Esophagus muscularis mucosa (tissue), 4 donors: ENCODE measurements at regions not wholly inside any gene's neighbourhood (a gene's known extent, or its start where the extent isn't known, plus 50 kb on each side); places are given as distances from the start of the nearest gene placed in this dataset.

Experiments
- DNase-seq: peaks from one replicate; pipeline ENCODE4 v3.0.0-alpha.2; 2017; ENCODE audit errors: extremely low spot score
- H3K27ac ChIP-seq, 4 donors: fragments of 200-600 bp; sonication (generic); replicated peaks in 1 of 4; 1 replicate in 3 of 4; 2 replicates in 1 of 4; pipeline ENCODE4 v1.5.1; 2016 to 2019; ENCODE audit warnings: mild to moderate bottlenecking in 1 of 4
- H3K27me3 ChIP-seq, 4 donors: fragments of 200-600 bp; sonication (generic); one replicate each; pipeline versions ENCODE4 v1.5.1 to v1.6.0; 2016 to 2019
- H3K36me3 ChIP-seq, 4 donors: fragments of 200-600 bp; sonication (generic); one replicate each; pipeline ENCODE4 v1.5.1; 2016 to 2019
- H3K4me1 ChIP-seq, 4 donors: fragments of 200-600 bp; sonication (generic); one replicate each; pipeline ENCODE4 v1.5.1; 2016 to 2019
- H3K4me3 ChIP-seq, 4 donors: fragments of 200-600 bp; sonication (generic); 1 replicate in 2 of 4; 2 replicates in 2 of 4; pipeline ENCODE4 v1.5.1; 2016 to 2019; ENCODE audit warnings: mild to moderate bottlenecking in 4 of 4, moderate library complexity in 1 of 4
- H3K9me3 ChIP-seq, 4 donors: fragments of 200-600 bp; sonication (generic); 1 replicate in 3 of 4; 2 replicates in 1 of 4; pipeline ENCODE4 v1.5.1; 2016 to 2019
- CTCF ChIP-seq, 3 experiments: fragments of 200-600 bp in 2 of 3; fragments of 450-650 bp in 1 of 3; sonication (generic) in 2 of 3; IDR thresholded peaks; one replicate each; pipeline ENCODE4 v1.5.1; 2017 to 2019; ENCODE audit warnings: antibody characterized with exemption in 3 of 3, mild to moderate bottlenecking in 2 of 3, moderate library complexity in 1 of 3
- EP300 ChIP-seq: sonication (generic); formaldehyde crosslinking; IDR thresholded peaks from one replicate; pipeline ENCODE4 v1.6.1; 2017; ENCODE audit warnings: antibody characterized with exemption
- POLR2A ChIP-seq: fragments of 450-650 bp; IDR thresholded peaks from one replicate; pipeline ENCODE4 v1.6.1; 2017; ENCODE audit warnings: antibody characterized with exemption, moderate library complexity, mild to moderate bottlenecking, low read depth
- POLR2AphosphoS5 ChIP-seq, 2 donors: sonication (generic); formaldehyde crosslinking; IDR thresholded peaks; one replicate each; pipeline ENCODE4 v1.6.1; 2017; ENCODE audit warnings: antibody characterized with exemption in 2 of 2
- WGBS: methylation state at CpG from one replicate; pipeline ENCODE4 v1.1.5; 2018; 5-methylcytosine and 5-hydroxymethylcytosine counted together
- intact Hi-C: fragments of 100-400 bp; cut with DNase I; formaldehyde crosslinking; loops from one replicate; pipeline ENCODE4 v1.15.1; 2023

- intact Hi-C loops = no loop called here
- Histone ChIP-seq H3K27me3 (no peaks in the 10 kb centered on the region), H3K36me3 (no peaks in the 10 kb centered on the region), H3K9me3 (peaks cover 0 to 16% (median 6%) of the 10 kb centered on the region in 4 donors), H3K4me1 (no peaks in the 10 kb centered on the region), H3K27ac (no peak overlapping the region), H3K4me3 (no peak overlapping the region)
- WGBS = 89% methylated on average over 3 of the region's 3 CpGs
- no peak for DNase-seq
- TF ChIP-seq CTCF (IDR thresholded peaks at IDR 0.05) = no peak
- no peak for TF ChIP-seq POLR2A
- no peak for TF ChIP-seq EP300
- no peak for TF ChIP-seq POLR2AphosphoS5 (IDR thresholded peaks at IDR 0.05)
Measured at GRCh38 chr14:84410344-84410743, 1119.6 kb upstream of the FLRT2 start.

- WGBS = 76% methylated on average over 2 of the region's 2 CpGs
- no peak for DNase-seq
- H3K4me1 ChIP-seq = no peaks in the 10 kb centered on the region
- intact Hi-C loops = no loop called here
- H3K4me3 ChIP-seq = no peak overlapping the region
- peaks cover 0 to 14% (median 3%) of the 10 kb centered on the region in 4 donors for H3K9me3 ChIP-seq
- no peaks in the 10 kb centered on the region for H3K27me3 ChIP-seq
- H3K36me3 ChIP-seq = no peaks in the 10 kb centered on the region
- no peak for TF ChIP-seq POLR2AphosphoS5 (IDR thresholded peaks at IDR 0.05)
- no peak for TF ChIP-seq POLR2A
- no peak for TF ChIP-seq CTCF (IDR thresholded peaks at IDR 0.05)
- no peak for TF ChIP-seq EP300
- no peak overlapping the region for H3K27ac ChIP-seq
Measured at GRCh38 chr14:84420221-84420620, 1109.7 kb upstream of the FLRT2 start.

GRCh38 chr14:84421621-84422020 lies 1108.3 kb upstream of the FLRT2 start:
- H3K36me3 ChIP-seq = no peaks in the 10 kb centered on the region
- H3K4me1 ChIP-seq = no peaks in the 10 kb centered on the region
- peaks cover 0 to 14% (median 3%) of the 10 kb centered on the region in 4 donors for H3K9me3 ChIP-seq
- intact Hi-C loops = no loop called here
- TF ChIP-seq CTCF (IDR thresholded peaks at IDR 0.05) (no peak), EP300 (no peak), POLR2A (no peak)
- DNase-seq = no peak
- H3K27me3 ChIP-seq = no peaks in the 10 kb centered on the region
- no peak overlapping the region for H3K27ac ChIP-seq
- H3K4me3 ChIP-seq = no peak overlapping the region

- no peaks in the 10 kb centered on the region for H3K27me3 ChIP-seq
- H3K36me3 ChIP-seq = no peaks in the 10 kb centered on the region
- TF ChIP-seq POLR2AphosphoS5 (IDR thresholded peaks at IDR 0.05) (no peak), EP300 (no peak), POLR2A (no peak), CTCF (IDR thresholded peaks at IDR 0.05) (no peak)
- no peaks in the 10 kb centered on the region for H3K4me1 ChIP-seq
- 76% methylated on average over 2 of the region's 2 CpGs for WGBS
- H3K27ac ChIP-seq = no peak overlapping the region
- intact Hi-C loops = no loop called here
- no peak for DNase-seq
- no peak overlapping the region for H3K4me3 ChIP-seq
- H3K9me3 ChIP-seq = no peaks in the 10 kb centered on the region
Measured at GRCh38 chr14:84425968-84426367, 1104.0 kb upstream of the FLRT2 start.

GRCh38 chr14:84432676-84433075 lies 1097.3 kb upstream of the FLRT2 start:
- H3K4me1 ChIP-seq = no peaks in the 10 kb centered on the region
- no peaks in the 10 kb centered on the region for H3K36me3 ChIP-seq
- no peak for DNase-seq
- H3K27me3 ChIP-seq = no peaks in the 10 kb centered on the region
- no peak overlapping the region for H3K27ac ChIP-seq
- H3K9me3 ChIP-seq = no peaks in the 10 kb centered on the region
- TF ChIP-seq EP300 (no peak), POLR2A (no peak), CTCF (IDR thresholded peaks at IDR 0.05) (no peak), POLR2AphosphoS5 (IDR thresholded peaks at IDR 0.05) (no peak)
- intact Hi-C loops = no loop called here
- H3K4me3 ChIP-seq = no peak overlapping the region
